GM18858 (cell line): ENCODE measurements at regions not wholly inside any gene's neighbourhood (a gene's known extent, or its start where the extent isn't known, plus 50 kb on each side); places are given as distances from the start of the nearest gene placed in this dataset.
A peak's percentile ranks its signal among the peaks of the same experiment; 100 is the strongest.
"Not testable (repeated sequence)": the region's sequence is repeated elsewhere in the genome, so short reads cannot be mapped to it uniquely, and the experiment has no call there.

ENCODE experiments used
- ATAC-seq: cut with Tn5 transposase; IDR thresholded peaks from one replicate; pipeline ENCODE4 v1.9.1; 2021; ENCODE audit not compliant: unreplicated experiment

DNA sequence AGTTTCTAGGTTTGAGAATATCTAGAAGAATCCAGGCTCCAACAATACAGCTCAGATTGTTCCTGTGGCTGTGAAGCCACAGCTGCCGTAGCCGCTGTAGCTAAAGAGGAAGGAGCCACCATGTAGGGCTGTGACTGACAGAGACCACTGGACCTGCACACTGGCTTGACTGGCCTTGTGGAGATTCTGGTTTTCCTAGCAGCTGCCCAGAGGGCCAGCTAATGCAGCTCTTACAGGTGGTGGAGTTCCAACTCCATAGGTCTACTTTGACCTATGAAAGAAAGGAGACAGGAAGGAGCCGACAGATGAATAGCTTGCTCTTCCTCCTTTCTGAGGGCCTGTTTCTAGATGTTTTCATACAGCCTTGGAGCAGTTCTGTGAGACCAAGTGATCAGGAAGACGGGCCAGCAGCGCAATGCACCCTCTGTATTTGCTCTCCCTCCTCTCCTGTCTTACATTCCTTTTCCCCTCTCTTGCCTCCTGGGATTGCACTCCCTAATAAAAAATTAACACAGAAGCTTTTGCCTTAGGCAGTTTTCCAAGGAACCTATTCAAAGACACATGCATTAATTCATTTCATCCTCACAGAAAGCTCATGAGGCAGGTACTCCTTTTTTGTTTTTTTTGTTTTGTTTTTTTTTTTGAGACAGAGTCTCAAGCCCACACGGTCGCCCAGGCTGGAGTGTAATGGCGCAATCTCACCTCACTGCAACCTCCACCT, 51.8 kb upstream of the MYB start:
- ATAC-seq = peak; percentile 44

DNA sequence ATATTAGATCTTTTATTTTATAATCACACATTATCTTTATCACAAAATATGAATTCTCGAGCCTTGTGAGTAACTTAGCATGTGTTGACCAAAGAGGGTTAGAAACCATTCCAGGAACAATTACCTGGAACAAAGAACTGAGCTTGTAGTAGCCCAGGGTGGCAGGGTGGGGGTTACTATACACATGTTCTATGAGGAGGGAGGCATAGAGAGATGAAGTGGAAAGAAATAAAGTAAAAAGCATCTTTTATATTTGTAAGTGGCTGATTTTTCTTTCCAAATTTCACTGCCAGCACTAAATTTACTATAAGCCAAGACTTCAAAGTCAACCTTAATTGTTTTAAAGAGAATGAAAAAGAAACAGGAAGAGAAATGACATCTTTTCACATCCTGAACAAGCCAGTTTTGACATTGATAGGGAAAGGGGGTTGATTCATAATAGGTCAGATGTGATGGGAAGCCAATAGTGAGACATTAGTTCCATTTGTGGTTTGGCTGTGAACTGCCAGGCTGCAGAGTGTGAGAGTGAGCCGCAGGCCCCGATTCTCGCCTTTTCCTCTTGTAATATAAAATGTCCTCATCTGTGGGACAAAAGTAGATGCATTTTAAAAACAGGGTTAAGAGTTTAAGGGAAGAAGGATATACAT, 52.7 kb upstream of the MYB start:
- ATAC-seq = peak; percentile 80

DNA sequence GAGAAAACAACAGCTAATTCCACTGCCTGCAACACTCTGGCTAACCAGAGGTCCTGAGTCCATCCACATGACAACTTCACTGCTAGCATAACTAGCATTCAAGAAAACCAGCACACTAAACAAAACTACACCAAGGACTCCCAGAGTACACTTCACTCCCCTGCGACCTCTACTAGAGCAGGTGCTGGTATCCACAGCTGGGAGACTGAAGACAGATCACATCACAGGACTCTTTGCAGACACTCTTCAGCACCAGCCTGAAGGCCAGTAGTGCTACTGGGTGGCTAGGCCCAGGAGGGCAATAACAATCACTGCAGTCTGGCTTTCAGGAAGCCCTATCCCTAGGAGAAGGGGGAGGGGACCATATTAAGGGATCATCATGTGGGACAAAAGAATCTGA, 54.4 kb upstream of the MYB start:
- ATAC-seq = no peak

DNA sequence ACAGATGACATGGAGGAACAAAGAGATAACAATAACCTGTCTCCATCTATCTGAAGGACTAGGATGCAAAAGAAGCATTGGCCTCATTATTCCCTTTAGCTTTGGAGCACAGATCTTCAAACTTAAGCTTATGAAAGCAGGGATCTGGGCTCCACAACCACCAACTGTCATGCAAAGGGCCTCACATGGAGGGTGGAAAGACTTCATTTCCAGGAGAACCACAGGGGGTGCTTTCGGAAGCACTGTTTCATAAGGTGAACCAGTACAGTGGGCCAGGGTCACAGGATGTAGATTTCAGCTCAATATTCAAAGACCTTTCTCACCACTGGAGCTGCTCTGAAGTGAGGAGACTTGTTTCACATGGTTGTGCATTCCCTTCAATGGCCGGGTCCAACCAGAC, 55.1 kb upstream of the MYB start:
- ATAC-seq = no peak

DNA sequence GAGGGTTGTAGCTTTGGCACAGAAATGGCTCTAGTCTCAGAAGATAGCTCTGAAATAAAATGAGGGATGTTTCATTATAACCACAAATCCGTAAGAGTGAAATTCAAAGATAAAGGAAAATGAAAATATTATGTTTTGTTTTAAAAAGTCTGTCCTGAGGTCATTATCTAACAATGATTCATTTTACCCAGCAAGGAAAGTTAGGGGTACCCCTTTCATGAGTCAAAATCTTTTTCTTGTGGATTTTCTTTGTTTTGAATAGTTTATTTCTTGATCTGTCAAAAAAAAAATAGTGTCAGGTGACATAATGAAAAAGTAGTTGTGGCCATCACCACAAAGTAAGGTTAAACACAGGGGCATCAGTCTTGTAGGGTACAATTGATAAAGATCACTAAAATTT, 59.7 kb upstream of the MYB start:
- no peak for ATAC-seq

DNA sequence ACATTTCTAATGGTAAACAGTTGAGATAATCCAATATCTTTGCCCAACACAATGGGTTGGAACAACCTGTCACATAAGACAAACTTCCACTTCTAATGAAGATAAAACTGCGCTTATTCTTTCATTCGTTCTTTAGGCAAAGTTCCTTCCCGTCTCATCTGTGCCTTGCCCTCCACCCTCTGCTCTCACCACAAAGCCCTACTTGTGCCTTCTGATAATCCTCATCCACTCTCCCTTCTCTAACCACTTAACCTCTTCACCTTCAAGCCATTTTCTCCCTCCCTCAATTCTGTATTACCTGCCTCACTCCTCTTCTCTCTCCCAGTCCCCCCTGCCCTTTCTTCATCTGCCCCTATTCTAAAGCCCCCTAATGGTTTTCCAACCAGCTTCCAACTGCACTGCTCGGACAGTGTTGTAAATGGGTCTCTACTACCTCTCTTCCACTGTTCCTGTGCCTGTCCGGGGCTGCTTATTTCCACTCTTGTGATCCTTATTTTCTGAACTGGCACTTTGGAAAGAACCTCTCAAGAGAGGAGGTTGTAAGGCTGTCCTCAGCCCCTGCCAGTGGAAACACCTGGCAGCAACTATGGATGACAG, 62.9 kb upstream of the MYB start:
- ATAC-seq = no peak

DNA sequence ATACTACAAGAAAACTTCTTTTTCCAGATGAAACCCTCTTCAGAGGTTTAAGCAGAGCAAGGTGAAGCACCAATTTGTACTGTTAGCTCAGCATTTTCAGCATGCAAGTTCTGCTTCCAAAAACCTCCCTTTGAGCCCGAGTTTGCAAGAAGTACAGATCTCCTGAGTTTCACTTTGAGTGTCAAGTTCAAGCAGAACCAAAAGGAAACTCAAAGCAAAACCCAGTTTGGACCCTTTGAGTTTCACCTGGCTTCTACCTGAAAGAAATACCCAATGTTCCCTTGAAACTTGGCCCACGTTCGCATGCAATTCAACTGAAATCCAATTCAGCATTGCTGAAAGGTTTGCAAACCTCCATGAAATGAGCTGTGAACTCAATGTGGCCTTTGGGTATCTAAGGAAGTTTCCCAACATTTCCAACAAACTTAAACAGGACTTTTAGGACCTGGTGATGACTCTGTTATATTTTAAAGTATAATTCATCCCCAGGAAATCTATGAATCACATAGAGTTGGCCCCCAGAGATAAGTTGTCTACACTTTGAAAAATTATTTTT, 62.9 kb upstream of the HBS1L start:
- no peak for ATAC-seq

DNA sequence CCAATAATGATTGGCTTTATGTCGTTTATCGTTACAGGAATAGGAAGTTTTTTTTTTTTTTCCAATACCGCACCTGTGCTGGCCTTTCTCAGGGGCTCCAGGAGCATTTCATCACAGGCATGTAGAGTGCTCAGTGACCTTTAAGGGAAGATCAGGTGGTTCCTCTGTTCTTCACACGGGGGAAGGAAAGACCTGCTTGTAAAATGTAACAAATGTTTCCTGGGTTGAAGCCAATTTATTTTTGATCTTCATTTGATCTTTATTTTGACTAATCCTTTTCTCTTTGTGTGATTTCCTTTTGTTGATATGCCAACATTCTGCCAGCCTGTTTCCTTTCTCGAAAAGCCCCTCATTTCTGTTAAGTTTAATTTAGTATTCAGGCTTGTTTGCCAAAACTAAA, 61.9 kb upstream of the HBS1L start:
- no peak for ATAC-seq

DNA sequence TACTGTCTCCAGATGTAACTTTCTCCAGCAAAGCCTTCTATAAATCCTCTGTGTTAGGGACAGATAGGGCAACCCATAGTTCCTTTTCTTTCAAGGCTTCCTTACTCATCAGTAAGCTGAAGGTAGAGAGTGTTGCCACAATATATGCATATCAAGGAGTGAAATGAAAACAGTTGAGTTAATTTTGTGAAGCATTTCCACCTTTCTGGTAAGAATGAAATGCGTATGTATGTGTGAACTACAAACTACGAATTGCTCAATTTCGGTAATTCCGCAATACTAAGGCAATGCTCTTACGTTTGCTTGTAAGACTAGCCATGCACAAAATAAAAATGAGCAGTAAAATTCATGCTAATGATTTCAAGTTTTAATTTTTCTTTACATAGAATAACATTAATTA, 61.2 kb upstream of the HBS1L start:
- ATAC-seq = no peak

DNA sequence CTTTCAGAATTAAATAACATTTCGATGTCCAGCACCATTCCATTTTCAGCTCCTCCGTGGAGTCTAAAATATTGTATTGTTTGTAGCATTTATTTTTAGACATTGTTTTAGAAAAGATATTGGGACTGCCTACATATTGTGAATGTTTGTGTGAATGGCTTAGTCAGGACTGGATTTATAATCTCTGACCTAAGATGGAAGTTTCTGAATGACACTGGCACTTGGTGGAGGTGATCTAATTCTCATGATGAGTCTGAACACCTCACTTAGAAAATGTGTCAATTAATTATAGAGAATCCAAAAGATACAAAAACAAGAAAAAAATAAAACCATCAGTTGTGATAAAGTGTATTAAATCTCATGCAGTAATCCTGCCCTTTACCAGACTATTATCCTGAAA, 60.8 kb upstream of the HBS1L start:
- ATAC-seq = no peak

DNA sequence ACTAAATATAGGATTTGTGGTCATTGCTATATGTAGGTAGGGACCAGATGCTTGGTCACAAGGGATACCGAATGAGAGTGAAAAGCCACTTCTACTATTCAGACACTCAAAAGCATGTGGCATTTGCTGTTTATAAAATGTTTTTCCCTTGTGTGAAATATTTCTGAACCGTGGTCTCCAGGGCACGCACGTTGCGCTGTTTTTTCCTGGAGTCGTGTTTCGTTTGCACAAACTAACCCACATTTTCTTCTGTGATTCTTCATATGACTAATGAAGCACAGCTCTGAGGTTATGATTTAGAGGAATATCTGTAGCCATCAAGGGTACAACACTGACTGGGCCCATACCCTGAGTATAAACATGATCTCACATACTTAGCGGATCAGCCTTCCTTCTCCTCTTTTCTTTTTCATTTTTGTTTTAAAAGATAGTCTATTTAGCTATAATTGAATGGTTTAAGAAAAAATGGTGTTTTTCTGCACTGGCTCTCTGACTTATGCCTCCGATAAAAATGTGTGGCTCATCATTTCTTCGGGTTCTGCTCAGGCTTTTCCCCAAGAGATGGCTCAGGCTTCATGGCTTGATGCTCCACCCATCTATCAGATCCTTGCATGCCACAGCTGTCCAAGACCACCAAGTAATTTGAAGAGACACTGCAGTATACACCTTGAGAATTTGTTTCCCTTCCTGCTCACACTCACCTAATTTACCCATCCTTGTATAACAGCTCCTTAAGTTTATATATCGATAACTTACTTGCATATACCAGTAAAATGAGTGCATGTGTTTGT, 59.9 kb upstream of the HBS1L start:
- ATAC-seq = peak; percentile 52

DNA sequence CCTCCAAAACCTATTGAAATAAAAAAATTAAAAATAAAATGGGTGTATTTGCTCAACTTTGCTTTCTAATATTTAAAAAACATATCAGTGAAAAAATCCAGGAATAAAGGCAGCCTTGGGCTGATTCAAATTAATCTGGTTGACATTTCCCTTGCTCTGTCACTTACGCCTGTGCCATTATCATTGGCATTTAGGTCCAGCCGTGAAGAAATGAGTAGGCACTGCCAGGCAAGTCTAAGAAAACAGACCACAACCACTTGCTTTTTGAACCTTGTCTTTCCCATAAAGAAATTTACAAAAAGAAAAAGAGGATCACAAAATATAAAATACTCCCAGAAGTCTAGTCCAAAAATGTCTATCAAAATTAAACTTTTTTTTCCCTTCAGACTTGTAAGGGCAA, 59.2 kb upstream of the HBS1L start:
- ATAC-seq = no peak

DNA sequence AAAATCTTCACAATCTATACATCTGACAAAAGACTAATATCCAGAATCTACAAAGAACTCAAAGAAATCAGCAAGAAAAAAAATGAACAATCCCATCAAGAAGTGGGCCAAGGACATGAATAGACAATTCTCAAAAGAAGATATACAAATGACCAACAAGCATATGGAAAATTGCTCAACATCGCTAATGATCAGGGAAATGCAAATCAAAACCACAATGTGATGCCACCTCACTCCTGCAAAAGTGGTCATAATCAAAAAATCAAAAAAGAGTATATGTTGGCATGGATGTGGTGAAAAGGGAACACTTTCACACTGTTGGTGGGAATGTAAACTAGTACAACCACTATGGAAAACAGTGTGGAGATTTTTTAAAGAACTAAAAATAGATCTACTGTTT, 58.3 kb upstream of the HBS1L start:
- ATAC-seq = not testable (repeated sequence)

DNA sequence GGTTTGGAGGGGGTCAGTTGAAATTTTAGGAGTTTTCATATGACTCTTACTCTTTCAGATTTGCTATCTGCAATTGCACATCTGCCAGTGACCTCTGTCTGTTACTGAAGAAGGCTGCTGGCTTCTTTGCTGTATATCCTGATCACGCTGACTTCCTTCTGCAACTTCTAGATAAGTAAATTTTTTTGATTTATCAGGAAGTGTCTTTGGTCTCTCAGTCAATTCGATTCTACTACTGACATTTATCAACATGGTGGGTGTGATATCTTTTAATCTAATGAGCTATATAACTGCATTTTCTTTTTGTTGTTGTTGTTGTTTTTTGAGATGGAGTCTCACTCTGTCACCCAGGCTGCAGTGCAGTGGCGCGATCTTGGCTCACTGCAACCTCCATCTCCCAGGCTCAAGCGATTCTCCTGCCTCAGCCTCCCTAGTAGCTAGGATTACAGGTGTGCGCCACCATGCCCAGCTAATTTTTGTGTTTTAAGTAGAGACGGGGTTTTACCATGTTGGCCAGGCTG, 55.7 kb upstream of the HBS1L start:
- ATAC-seq = not testable (repeated sequence)

DNA sequence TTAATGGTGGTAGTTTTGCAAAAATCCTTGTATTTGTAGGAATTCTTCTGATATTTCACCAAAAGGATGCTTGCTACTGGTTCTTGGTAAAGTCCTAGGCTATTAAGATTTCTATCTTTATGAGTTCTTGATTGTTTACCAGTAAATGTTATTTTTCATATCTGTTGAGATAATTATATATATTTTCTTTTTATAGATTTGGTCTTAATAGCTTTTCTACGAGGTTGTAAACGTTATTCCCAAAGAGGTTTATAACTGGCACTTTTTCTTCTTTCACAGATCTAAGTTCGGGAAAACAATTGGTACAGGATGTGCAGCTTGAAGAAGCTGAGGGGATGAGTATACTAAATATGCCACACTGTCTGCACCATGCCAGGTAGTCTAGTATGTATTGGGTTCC, 55.1 kb upstream of the HBS1L start:
- no peak for ATAC-seq

DNA sequence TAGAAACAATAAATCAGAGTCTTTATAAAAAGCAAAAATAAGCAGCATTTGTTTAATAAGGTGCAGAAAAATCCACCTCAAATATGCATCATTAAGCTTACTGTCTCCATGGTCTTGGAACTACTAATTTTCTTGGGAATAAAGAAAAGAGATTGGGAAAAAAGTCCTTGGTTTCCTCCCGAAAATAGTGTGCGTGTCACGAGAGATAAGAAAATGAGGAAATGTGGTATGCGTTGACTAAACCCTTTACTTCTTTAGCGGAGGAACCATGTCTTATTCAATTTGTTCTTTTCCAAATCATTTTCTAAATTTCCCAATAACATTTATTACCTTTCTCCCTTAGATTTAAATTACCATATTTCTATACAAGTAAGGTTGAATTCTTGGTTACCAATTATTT, 54.1 kb upstream of the HBS1L start:
- ATAC-seq = no peak

DNA sequence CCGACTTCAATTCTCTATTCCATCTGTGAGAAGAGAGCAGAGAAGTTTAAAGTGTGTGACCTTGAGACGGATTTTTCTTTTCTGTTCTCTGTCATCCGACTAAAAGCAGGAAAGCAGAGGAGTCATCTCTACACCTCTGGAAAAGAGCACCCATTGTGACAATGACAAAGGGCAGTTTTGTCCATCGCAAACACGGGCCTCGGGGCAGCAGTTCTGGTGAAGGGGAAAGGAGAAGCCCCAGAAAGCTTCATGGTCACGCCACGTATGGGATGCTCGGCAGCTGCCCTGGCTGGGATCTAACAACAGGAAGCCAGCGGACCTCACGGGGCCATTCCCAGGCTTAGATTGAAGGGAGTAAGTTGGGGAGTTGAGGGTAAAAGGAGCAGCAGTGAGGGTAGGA, 52.0 kb upstream of the HBS1L start:
- ATAC-seq = no peak

DNA sequence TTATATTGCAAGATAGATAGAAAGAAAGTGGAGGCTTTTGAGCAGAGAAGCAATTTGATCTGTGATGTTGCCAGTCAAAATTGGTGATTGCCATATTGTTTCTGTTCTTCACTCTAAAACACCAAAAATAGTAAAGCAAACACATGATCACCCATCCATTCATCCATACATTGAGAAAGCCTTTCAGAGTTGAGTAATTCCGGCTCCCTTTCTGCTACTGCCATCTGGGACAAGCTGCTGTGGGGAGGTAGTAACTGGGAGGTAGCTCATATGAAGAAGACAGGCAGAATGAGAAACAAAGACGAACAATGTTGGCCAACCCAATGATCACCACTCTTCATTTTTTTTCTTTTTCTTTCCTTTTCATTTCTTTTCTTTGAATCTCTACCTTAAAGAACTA, 51.1 kb upstream of the HBS1L start:
- no peak for ATAC-seq

DNA sequence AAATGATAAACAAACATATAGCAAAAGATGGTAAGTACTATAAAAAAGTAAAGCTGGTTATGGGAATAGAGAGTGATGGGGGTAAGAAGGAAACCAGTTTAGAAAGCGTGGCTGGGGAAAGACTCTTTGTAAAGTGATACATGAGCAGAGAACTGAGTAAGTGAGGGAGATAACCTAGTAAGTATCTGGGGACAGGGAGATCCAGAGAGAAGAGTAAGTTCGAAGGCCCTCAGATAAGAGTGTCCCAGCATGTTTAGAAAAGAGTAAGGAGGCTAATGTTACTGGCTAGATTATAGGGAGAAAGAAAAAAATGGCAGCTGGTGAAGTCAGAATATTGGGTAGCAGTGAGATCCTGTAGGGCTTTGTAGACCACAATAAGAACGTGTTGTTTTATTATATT, 50.7 kb upstream of the HBS1L start:
- no peak for ATAC-seq
